Lung (tissue), 11 donors: ENCODE measurements at regions not wholly inside any gene's neighbourhood (a gene's known extent, or its start where the extent isn't known, plus 50 kb on each side); places are given as distances from the start of the nearest gene placed in this dataset.

Experiments used
- ATAC-seq: fragments of 200-7000 bp; cut with Tn5 transposase; one replicate; pipeline ENCODE4 v1.9.1; 2020; ENCODE audit warnings: moderate number of reproducible peaks; ENCODE audit not compliant: insufficient read depth, low FRiP score
- DNase-seq, 3 donors: peaks; one replicate each; pipeline ENCODE4 v3.0.0-alpha.2; 2013 to 2017
- H3K27ac ChIP-seq, 2 donors: one replicate each; pipeline ENCODE4 v1.5.1; 2013; ENCODE audit warnings: mild to moderate bottlenecking in 2 of 2, moderate library complexity in 2 of 2, control low read depth in 1 of 2, inconsistent platforms in 1 of 2, low read depth in 1 of 2, low read length in 1 of 2
- H3K27me3 ChIP-seq, 3 donors: one replicate each; pipeline ENCODE4 v1.5.1; 2013; ENCODE audit warnings: low read length in 2 of 3; ENCODE audit not compliant: control insufficient read depth in 3 of 3, insufficient read depth in 3 of 3
- H3K36me3 ChIP-seq, 4 donors: one replicate each; pipeline ENCODE4 v1.5.1; 2013; ENCODE audit warnings: low read length in 4 of 4, mild to moderate bottlenecking in 1 of 4, moderate library complexity in 1 of 4; ENCODE audit not compliant: control insufficient read depth in 4 of 4, insufficient read depth in 4 of 4
- H3K4me1 ChIP-seq, 5 donors: one replicate each; pipeline ENCODE4 v1.5.1; 2013; ENCODE audit warnings: low read length in 5 of 5, mild to moderate bottlenecking in 2 of 5, moderate library complexity in 1 of 5; ENCODE audit not compliant: control insufficient read depth in 5 of 5, insufficient read depth in 5 of 5
- H3K4me3 ChIP-seq: one replicate; pipeline ENCODE4 v1.5.1; 2013; ENCODE audit warnings: mild to moderate bottlenecking, control low read depth, moderate library complexity
- H3K9ac ChIP-seq, 2 donors: one replicate each; pipeline ENCODE4 v1.5.1; 2013; ENCODE audit warnings: low read length in 2 of 2, control low read depth in 1 of 2; ENCODE audit not compliant: insufficient read depth in 1 of 2
- H3K9me3 ChIP-seq, 4 donors: one replicate each; pipeline ENCODE4 v1.5.1; 2013; ENCODE audit warnings: low read length in 3 of 4, mild to moderate bottlenecking in 1 of 4, moderate library complexity in 1 of 4; ENCODE audit not compliant: control insufficient read depth in 4 of 4, insufficient read depth in 3 of 4
- WGBS, 2 donors: extraction: QIAGEN DNeasy Blood & Tissue Kit; methylation state at CpG; one replicate each; pipeline ENCODE4 v1.1.7; 2013; 5-methylcytosine and 5-hydroxymethylcytosine counted together
- TF ChIP-seq, protein P1 (sequence below): IDR thresholded peaks from 2 replicates; pipeline ENCODE4 v1.5.1; 2012; ENCODE audit warnings: mild to moderate bottlenecking; ENCODE audit errors: control extremely low read depth, extremely low read depth
- donor health status: control.
- donor health status: control.
- donor health status: Bipolar disorder and iron deficiency.
- donor health status: healthy.
- donor health status: DM: yes; HTN: yes; CAD: no.

DNA sequence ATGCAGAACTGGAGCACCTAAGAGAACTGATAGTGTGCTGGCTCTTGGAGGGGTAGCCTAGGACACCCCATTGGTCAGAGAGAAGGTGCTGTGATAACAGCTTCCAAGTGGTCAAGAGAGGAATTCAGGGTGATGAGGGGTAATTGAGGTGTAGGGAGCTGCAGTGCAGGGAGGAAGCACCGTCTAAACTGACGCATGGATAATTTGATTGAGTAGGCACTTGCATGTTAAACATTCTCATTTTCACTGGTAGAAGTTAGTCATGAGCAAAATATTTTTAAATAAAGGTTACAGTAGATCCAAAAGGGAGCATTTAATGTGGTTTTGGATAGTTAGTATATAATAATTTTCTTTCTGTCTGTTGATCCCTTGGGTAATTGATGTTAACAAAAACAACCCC, 155.1 kb upstream of the TCF4 start:
- 82 to 91% methylated on average over 2 of the region's 2 CpGs for WGBS, 2 donors
- Histone ChIP-seq H3K4me3 (no peak overlapping the region), H3K9ac (no peak overlapping the region), H3K36me3 (no peaks in the 10 kb centered on the region), H3K27me3 (no peaks in the 10 kb centered on the region), H3K27ac (no peak overlapping the region), H3K4me1 (no peaks in the 10 kb centered on the region), H3K9me3 (no peaks in the 10 kb centered on the region)
- ATAC-seq: no peak
- TF ChIP-seq, protein P1, sequence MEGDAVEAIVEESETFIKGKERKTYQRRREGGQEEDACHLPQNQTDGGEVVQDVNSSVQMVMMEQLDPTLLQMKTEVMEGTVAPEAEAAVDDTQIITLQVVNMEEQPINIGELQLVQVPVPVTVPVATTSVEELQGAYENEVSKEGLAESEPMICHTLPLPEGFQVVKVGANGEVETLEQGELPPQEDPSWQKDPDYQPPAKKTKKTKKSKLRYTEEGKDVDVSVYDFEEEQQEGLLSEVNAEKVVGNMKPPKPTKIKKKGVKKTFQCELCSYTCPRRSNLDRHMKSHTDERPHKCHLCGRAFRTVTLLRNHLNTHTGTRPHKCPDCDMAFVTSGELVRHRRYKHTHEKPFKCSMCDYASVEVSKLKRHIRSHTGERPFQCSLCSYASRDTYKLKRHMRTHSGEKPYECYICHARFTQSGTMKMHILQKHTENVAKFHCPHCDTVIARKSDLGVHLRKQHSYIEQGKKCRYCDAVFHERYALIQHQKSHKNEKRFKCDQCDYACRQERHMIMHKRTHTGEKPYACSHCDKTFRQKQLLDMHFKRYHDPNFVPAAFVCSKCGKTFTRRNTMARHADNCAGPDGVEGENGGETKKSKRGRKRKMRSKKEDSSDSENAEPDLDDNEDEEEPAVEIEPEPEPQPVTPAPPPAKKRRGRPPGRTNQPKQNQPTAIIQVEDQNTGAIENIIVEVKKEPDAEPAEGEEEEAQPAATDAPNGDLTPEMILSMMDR: no peak
- DNase-seq: no peak

DNA sequence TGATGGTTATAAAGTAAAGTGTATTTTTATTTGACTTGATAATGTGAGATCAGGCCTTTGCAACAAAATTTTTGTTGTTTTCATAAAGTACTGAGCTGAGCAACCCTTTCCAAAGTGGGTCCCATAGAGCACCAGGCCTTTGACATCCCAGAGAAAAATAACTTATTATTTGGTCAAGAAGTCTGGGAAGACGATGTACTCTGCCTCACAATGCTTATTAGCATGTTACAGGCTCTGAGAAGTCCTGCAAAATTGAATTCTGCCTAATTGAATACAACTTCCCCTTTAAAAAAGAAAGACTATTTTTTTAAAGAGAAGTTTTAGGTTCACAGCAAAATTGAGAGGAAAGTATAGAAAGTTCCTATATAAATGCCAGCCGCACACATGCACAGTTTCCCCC, 151.5 kb upstream of the TCF4 start:
- H3K4me1 ChIP-seq: no peaks in the 10 kb centered on the region
- H3K27ac ChIP-seq: no peak overlapping the region
- H3K4me3 ChIP-seq: no peak overlapping the region
- no peak for DNase-seq
- ATAC-seq: no peak
- H3K27me3 ChIP-seq: no peaks in the 10 kb centered on the region
- H3K9me3 ChIP-seq: no peaks in the 10 kb centered on the region
- 78% methylated on average over 2 of the region's 2 CpGs for WGBS, 2 donors
- no peak overlapping the region for H3K9ac ChIP-seq
- no peaks in the 10 kb centered on the region for H3K36me3 ChIP-seq
- TF ChIP-seq, protein P1: no peak

DNA sequence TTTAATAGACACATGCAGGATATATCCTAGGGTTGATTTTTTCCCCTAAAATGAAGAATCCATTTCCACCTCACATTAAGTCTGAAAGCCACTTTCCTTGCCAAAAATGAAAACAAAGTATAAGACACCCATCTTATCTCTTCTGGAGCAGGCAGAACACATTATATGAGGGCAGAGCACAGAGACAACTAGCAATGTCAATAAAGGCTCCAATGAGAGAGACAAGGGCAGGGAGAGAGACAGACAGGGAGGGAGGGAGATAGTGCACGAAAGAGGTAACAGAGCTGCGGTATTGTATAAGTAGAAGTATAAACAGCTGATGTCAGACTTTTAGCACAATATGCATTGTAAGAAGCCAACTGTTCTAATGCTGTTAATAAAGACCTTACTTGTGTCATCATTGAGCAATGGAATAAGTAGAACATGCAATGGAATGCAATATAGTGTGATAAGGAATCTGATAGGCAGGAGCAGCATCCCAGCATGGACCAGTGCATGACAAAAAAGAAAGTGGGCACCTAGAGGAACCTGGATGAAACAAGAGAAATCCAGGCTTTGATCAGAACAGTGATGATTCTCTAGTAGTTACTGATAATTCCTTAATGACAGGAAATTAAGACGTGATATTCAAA, 150.6 kb upstream of the TCF4 start:
- TF ChIP-seq, protein P1: no peak
- Histone ChIP-seq H3K36me3 (no peaks in the 10 kb centered on the region), H3K4me3 (no peak overlapping the region), H3K27me3 (no peaks in the 10 kb centered on the region), H3K9me3 (no peaks in the 10 kb centered on the region), H3K4me1 (no peaks in the 10 kb centered on the region), H3K27ac (no peak overlapping the region), H3K9ac (no peak overlapping the region)
- DNase-seq (no peak), ATAC-seq (no peak)
- WGBS, 2 donors: 89 to 93% methylated on average over 3 of the region's 3 CpGs
